ENCODE measurements at regions not wholly inside any gene's neighbourhood (a gene's known extent, or its start where the extent isn't known, plus 50 kb on each side); places are given as distances from the start of the nearest gene placed in this dataset.

DNA sequence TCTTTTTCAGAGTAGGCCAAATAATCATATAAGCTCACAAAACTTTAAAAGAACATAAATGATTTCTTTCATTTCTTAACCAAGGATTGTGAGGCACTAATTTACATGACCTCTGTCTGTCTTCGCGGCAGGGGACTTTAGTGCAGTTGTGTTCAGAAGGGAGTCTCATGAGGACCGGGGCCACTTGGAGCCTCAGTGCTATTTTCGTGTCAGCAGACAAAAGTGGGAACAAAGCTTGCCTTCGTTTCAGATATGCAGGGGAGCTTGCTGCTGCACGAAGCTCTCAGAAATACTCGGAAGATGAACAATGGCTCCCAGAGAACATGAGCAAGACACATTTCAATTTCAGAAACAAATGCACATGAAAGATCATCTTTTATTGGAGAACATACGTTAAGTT is 497.0 kb downstream of the CDH26 start:
- DNase-seq (ENCODE audit: low read depth), result no peak
- H3K4me3 ChIP-seq (ENCODE audit: low read depth, low read length), result no peak overlapping the region
- TF ChIP-seq, protein P1, sequence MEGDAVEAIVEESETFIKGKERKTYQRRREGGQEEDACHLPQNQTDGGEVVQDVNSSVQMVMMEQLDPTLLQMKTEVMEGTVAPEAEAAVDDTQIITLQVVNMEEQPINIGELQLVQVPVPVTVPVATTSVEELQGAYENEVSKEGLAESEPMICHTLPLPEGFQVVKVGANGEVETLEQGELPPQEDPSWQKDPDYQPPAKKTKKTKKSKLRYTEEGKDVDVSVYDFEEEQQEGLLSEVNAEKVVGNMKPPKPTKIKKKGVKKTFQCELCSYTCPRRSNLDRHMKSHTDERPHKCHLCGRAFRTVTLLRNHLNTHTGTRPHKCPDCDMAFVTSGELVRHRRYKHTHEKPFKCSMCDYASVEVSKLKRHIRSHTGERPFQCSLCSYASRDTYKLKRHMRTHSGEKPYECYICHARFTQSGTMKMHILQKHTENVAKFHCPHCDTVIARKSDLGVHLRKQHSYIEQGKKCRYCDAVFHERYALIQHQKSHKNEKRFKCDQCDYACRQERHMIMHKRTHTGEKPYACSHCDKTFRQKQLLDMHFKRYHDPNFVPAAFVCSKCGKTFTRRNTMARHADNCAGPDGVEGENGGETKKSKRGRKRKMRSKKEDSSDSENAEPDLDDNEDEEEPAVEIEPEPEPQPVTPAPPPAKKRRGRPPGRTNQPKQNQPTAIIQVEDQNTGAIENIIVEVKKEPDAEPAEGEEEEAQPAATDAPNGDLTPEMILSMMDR (conservative IDR thresholded peaks at IDR 0.05; ENCODE audit: low read depth, low read length), result no peak

DNA sequence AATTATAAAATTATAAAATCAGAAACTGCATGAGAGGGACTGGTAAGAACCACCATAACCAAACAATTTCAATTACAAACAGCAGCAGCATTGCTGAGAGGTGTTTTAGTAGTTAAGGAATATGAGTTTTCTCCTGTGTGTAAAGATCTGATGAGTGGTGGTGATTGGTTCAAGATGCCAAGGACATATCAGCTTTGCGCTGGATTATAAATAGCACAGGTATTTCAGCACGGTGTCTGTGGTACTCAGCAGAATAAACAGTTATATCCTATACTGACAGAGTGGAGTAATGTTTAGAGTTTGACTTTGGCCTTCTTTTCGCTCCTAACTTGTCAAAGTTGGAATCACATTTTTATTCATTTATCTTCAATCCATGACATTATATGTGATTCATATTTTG is 501.0 kb downstream of the CDH26 start:
- TF ChIP-seq, protein P1 (conservative IDR thresholded peaks at IDR 0.05; ENCODE audit: low read depth, low read length), result no peak
- no peak for DNase-seq (ENCODE audit: low read depth)
- H3K4me3 ChIP-seq (ENCODE audit: low read depth, low read length), result no peak overlapping the region

DNA sequence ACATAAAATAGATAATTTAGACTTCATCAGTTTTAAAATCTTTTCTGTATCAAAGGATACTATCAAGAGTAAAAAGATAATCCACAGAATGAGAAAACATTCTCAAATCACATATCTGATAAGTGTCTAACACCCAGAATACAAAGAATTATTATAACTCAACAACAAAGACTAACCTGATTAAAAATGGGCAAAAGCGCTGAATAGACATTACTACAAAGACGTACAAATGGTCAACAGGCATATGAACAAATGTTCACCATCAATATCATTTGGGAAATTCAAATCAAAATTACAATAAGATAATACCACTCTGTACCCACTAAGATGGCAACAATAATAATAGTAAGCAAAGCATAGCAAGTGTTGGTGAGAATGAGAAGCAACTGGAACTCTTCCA is 503.8 kb downstream of the CDH26 start:
- no peak overlapping the region for H3K4me3 ChIP-seq (ENCODE audit: low read depth, low read length)
- no peak for DNase-seq (ENCODE audit: low read depth)
- TF ChIP-seq, protein P1 (conservative IDR thresholded peaks at IDR 0.05; ENCODE audit: low read depth, low read length), result no peak

DNA sequence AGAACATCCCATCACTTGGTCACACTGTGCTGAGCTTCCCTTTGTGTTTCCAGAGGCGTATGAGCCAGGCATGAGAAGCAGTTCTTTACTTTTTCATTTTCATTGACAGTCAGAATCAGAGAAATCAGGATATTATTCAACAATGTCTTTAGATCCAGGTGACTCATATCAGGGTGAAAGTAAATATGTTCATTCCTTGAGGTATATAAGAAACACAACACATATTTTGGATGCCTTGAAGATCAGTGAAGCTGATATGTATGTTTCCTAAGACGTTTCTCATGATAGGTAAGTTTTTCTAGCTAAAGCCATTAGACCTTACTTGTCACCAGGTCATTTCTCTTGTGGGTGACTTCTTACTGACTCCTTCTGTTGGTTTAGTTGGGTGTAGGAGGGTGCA is 505.6 kb downstream of the CDH26 start:
- no peak overlapping the region for H3K4me3 ChIP-seq (ENCODE audit: low read depth, low read length)
- TF ChIP-seq, protein P1 (conservative IDR thresholded peaks at IDR 0.05; ENCODE audit: low read depth, low read length), result no peak
- DNase-seq (ENCODE audit: low read depth), result no peak

DNA sequence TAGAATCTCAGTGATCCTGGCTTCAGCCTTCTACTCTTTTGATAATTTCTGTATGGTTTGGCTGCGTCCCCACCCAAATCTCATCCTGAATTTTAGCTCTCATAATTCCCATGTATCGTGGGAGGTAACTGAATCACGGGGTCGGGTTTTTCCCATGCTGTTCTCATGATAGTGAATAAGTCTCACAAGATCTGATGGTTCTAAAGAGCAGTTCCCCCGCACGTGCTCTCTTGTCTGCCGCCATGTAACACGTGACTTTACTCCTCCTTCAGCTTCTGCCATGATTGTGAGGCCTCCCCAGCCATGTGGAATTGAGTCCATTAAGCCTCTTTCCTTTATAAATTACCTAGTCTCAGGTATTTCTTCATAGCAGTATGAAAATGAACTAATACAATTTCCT is 507.2 kb downstream of the CDH26 start:
- DNase-seq (ENCODE audit: low read depth), result no peak
- H3K4me3 ChIP-seq (ENCODE audit: low read depth, low read length), result no peak overlapping the region
- TF ChIP-seq, protein P1 (conservative IDR thresholded peaks at IDR 0.05; ENCODE audit: low read depth, low read length), result no peak

DNA sequence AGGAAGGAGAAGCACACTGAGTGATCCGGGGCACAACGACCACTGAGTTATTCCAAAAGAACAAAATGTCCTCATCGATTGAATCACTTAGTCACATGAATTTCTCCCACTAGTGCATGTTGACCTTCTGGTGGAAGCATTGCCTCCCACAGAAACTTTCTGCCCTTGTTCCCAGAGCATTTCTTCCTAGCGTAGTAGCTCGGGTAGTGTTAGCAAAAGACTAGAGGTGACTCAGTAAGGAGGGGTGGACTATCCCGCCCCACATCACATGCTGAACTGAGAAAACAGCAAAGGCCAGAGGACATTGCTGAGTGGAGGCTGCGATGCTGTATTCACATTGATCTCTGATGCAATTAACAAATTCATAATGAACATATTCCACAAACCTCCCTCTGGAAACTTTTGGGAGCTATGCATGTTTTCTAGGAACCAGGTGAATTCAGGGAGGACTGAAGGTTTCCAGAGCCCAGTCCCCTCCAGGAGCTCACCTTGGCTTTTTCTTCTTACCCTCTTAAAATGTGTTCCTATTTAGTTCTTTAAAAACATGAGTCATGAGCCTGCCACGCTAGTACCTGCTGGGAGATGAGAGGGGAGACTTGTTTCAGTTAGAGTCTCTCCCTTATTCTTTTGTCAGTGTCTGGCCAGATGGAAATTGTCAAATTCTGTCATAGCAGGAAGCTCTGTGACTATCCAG is 507.9 kb downstream of the CDH26 start:
- TF ChIP-seq, protein P1 (conservative IDR thresholded peaks at IDR 0.05; ENCODE audit: low read depth, low read length), result no peak
- DNase-seq (ENCODE audit: low read depth), result no peak
- no peak overlapping the region for H3K4me3 ChIP-seq (ENCODE audit: low read depth, low read length)

DNA sequence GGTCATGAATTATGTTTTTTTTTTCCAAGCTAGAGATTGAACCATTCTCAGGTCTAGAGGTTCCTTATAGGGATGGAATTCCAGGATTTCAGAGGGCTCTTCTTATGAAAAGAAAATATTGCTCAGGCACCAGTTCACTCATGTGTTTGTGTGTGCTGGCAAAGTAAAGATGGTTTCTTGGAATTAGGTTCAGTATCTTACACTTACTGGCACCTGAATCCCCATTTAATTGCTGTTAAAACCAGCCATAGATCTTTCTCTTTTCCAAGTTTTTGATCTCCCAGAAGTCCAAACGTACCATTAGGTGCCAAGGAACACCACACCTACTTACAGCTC is 508.4 kb downstream of the CDH26 start:
- no peak for DNase-seq (ENCODE audit: low read depth)
- no peak overlapping the region for H3K4me3 ChIP-seq (ENCODE audit: low read depth, low read length)
- TF ChIP-seq, protein P1 (conservative IDR thresholded peaks at IDR 0.05; ENCODE audit: low read depth, low read length), result no peak

Measured in choroid plexus epithelial cell (primary cell).